ENCODE measurements at regions not wholly inside any gene's neighbourhood (a gene's known extent, or its start where the extent isn't known, plus 50 kb on each side); places are given as distances from the start of the nearest gene placed in this dataset.
"Not testable (repeated sequence)": the region's sequence is repeated elsewhere in the genome, so short reads cannot be mapped to it uniquely, and the experiment has no call there.

- no peak for TF ChIP-seq CTCF (IDR thresholded peaks at IDR 0.05; ENCODE audit: insufficient read depth, low read length, poor library complexity, severe bottlenecking)
Observed at GRCh38 chr1:38153778-38154470, 107.3 kb upstream of the POU3F1 start.

GRCh38 chr1:38153066-38153777 lies 106.6 kb upstream of the POU3F1 start:
- Histone ChIP-seq H3K4me3 (replicated peaks; ENCODE audit: low read depth, low read length) (no peak overlapping the region), H3K27me3 (replicated peaks; ENCODE audit: control insufficient read depth, insufficient read depth, low read length) (no peaks in the 10 kb centered on the region), H3K36me3 (ENCODE audit: control insufficient read depth, insufficient read depth, low read length) (no peaks in the 10 kb centered on the region)
- no peak for DNase-seq (ENCODE audit: extremely low read depth, insufficient read length)
- TF ChIP-seq CTCF (IDR thresholded peaks at IDR 0.05; ENCODE audit: insufficient read depth, low read length, poor library complexity, severe bottlenecking) = no peak

More at GRCh38 chr1:38153778-38154470, 107.3 kb upstream of the POU3F1 start:
- no peaks in the 10 kb centered on the region for H3K27me3 ChIP-seq (replicated peaks; ENCODE audit: control insufficient read depth, insufficient read depth, low read length)
- no peak overlapping the region for H3K4me3 ChIP-seq (replicated peaks; ENCODE audit: low read depth, low read length)
- DNase-seq (ENCODE audit: extremely low read depth, insufficient read length) = no peak
- no peaks in the 10 kb centered on the region for H3K36me3 ChIP-seq (ENCODE audit: control insufficient read depth, insufficient read depth, low read length)

- H3K27me3 ChIP-seq (replicated peaks; ENCODE audit: control insufficient read depth, insufficient read depth, low read length) = no peaks in the 10 kb centered on the region
- H3K4me3 ChIP-seq (replicated peaks; ENCODE audit: low read depth, low read length) = no peak overlapping the region
- no peaks in the 10 kb centered on the region for H3K36me3 ChIP-seq (ENCODE audit: control insufficient read depth, insufficient read depth, low read length)
- DNase-seq (ENCODE audit: extremely low read depth, insufficient read length) = no peak
- peak; percentile 30 for TF ChIP-seq CTCF (IDR thresholded peaks at IDR 0.05; ENCODE audit: insufficient read depth, low read length, poor library complexity, severe bottlenecking)
Observed at GRCh38 chr1:38152351-38153065, 105.9 kb upstream of the POU3F1 start.

GRCh38 chr1:38151399-38151798 lies 104.8 kb upstream of the POU3F1 start:
- no peak for TF ChIP-seq CTCF (IDR thresholded peaks at IDR 0.05; ENCODE audit: insufficient read depth, low read length, poor library complexity, severe bottlenecking)
- no peak for DNase-seq (ENCODE audit: extremely low read depth, insufficient read length)
- Histone ChIP-seq H3K4me3 (replicated peaks; ENCODE audit: low read depth, low read length) (no peak overlapping the region), H3K27me3 (replicated peaks; ENCODE audit: control insufficient read depth, insufficient read depth, low read length) (no peaks in the 10 kb centered on the region), H3K36me3 (ENCODE audit: control insufficient read depth, insufficient read depth, low read length) (no peaks in the 10 kb centered on the region)

GRCh38 chr1:38146079-38146478 lies 99.5 kb upstream of the POU3F1 start:
- DNase-seq (ENCODE audit: extremely low read depth, insufficient read length); H3K4me3 ChIP-seq (replicated peaks; ENCODE audit: low read depth, low read length); H3K27me3 ChIP-seq (replicated peaks; ENCODE audit: control insufficient read depth, insufficient read depth, low read length); H3K36me3 ChIP-seq (ENCODE audit: control insufficient read depth, insufficient read depth, low read length): not testable (repeated sequence)

- no peak overlapping the region for H3K4me3 ChIP-seq (replicated peaks; ENCODE audit: low read depth, low read length)
- DNase-seq (ENCODE audit: extremely low read depth, insufficient read length) = no peak
- H3K27me3 ChIP-seq (replicated peaks; ENCODE audit: control insufficient read depth, insufficient read depth, low read length) = peaks cover 3% of the 10 kb centered on the region
- H3K36me3 ChIP-seq (ENCODE audit: control insufficient read depth, insufficient read depth, low read length) = no peaks in the 10 kb centered on the region
- TF ChIP-seq CTCF (IDR thresholded peaks at IDR 0.05; ENCODE audit: insufficient read depth, low read length, poor library complexity, severe bottlenecking) = no peak
Observed at GRCh38 chr1:38142606-38143005, 96.0 kb upstream of the POU3F1 start.

Data from GM06990 (cell line).